Liver (tissue), 8 donors: ENCODE measurements at regions not wholly inside any gene's neighbourhood (a gene's known extent, or its start where the extent isn't known, plus 50 kb on each side); places are given as distances from the start of the nearest gene placed in this dataset.

Experiments used
- DNase-seq: peaks from one replicate; pipeline ENCODE4 v3.0.0-alpha.2; 2017; ENCODE audit warnings: low spot score
- H3K27ac ChIP-seq, 2 donors: one replicate each; pipeline ENCODE4 v1.7.0; 2013; ENCODE audit warnings: inconsistent platforms in 2 of 2, low read length in 2 of 2, control low read depth in 1 of 2, low read depth in 1 of 2, mild to moderate bottlenecking in 1 of 2
- H3K27me3 ChIP-seq, 4 donors: one replicate each; pipeline versions ENCODE4 v1.6.1 to v1.7.0; 2013; ENCODE audit warnings: low read length in 3 of 4, inconsistent platforms in 1 of 4, mild to moderate bottlenecking in 1 of 4, moderate library complexity in 1 of 4; ENCODE audit not compliant: control insufficient read depth in 4 of 4, insufficient read depth in 4 of 4
- H3K36me3 ChIP-seq, 4 donors: one replicate each; pipeline versions ENCODE4 v1.6.1 to v1.7.0; 2013; ENCODE audit warnings: low read length in 3 of 4, mild to moderate bottlenecking in 3 of 4, low read depth in 1 of 4, moderate library complexity in 1 of 4; ENCODE audit not compliant: control insufficient read depth in 4 of 4, insufficient read depth in 3 of 4
- H3K4me1 ChIP-seq, 4 donors: one replicate each; pipeline versions ENCODE4 v1.6.1 to v1.7.0; 2013; ENCODE audit warnings: low read length in 3 of 4, mild to moderate bottlenecking in 3 of 4, moderate library complexity in 1 of 4; ENCODE audit not compliant: control insufficient read depth in 4 of 4, insufficient read depth in 4 of 4
- H3K4me3 ChIP-seq, 3 donors: one replicate each; pipeline versions ENCODE4 v1.6.1 to v1.7.0; 2013; ENCODE audit warnings: low read length in 3 of 3, control low read depth in 1 of 3, low read depth in 1 of 3, mild to moderate bottlenecking in 1 of 3
- H3K9ac ChIP-seq, 2 donors: one replicate each; pipeline ENCODE4 v1.7.0; 2013; ENCODE audit warnings: low read length in 2 of 2, mild to moderate bottlenecking in 2 of 2, moderate library complexity in 2 of 2, control low read depth in 1 of 2, low read depth in 1 of 2
- H3K9me3 ChIP-seq, 4 donors: one replicate each; pipeline versions ENCODE4 v1.6.1 to v1.7.0; 2013; ENCODE audit warnings: low read length in 3 of 4; ENCODE audit not compliant: control insufficient read depth in 4 of 4
- CTCF ChIP-seq: fragments of 150-350 bp; IDR thresholded peaks from 2 replicates; pipeline ENCODE4 v1.5.1; 2017; ENCODE audit warnings: improper control_type of control experiment, low read depth, low read length; ENCODE audit not compliant: missing input control
- FOXA1 ChIP-seq: IDR thresholded peaks from 2 replicates; pipeline ENCODE4 v1.6.1; 2016; ENCODE audit warnings: antibody characterized with exemption
- GABPA ChIP-seq, 2 donors: IDR thresholded peaks in 1 of 2; conservative IDR thresholded peaks in 1 of 2; 2 replicates each; pipeline ENCODE4 v1.6.1; 2016; ENCODE audit warnings: antibody characterized with exemption in 2 of 2, mild to moderate bottlenecking in 1 of 2, moderate library complexity in 1 of 2
- HNF4G ChIP-seq: IDR thresholded peaks from 2 replicates; pipeline ENCODE4 v1.6.1; 2016; ENCODE audit warnings: antibody characterized with exemption
- JUND ChIP-seq, 2 donors: IDR thresholded peaks; 2 replicates each; pipeline ENCODE4 v1.6.1; 2016; ENCODE audit warnings: antibody characterized with exemption in 2 of 2
- NR2F2 ChIP-seq: IDR thresholded peaks from 2 replicates; pipeline ENCODE4 v1.6.1; 2016; ENCODE audit warnings: antibody characterized with exemption
- RAD21 ChIP-seq, 2 donors: IDR thresholded peaks; 2 replicates each; pipeline ENCODE4 v1.6.1; 2016; ENCODE audit warnings: antibody characterized with exemption in 2 of 2, mild to moderate bottlenecking in 2 of 2
- RXRA ChIP-seq, 2 donors: IDR thresholded peaks; 2 replicates each; pipeline ENCODE4 v1.6.1; 2017 to 2018; ENCODE audit warnings: antibody characterized with exemption in 2 of 2, mild to moderate bottlenecking in 1 of 2
- SP1 ChIP-seq: IDR thresholded peaks from 2 replicates; pipeline ENCODE4 v1.6.1; 2018; ENCODE audit warnings: antibody characterized with exemption, mild to moderate bottlenecking
- TAF1 ChIP-seq: conservative IDR thresholded peaks from 2 replicates; pipeline ENCODE4 v1.6.1; 2016; ENCODE audit warnings: antibody characterized with exemption, mild to moderate bottlenecking
- YY1 ChIP-seq: IDR thresholded peaks from 2 replicates; pipeline ENCODE4 v1.6.1; 2016; ENCODE audit warnings: antibody characterized with exemption, mild to moderate bottlenecking
- WGBS: extraction: QIAGEN DNeasy Blood & Tissue Kit; methylation state at CpG from one replicate; pipeline ENCODE4 v1.1.7; 2013; 5-methylcytosine and 5-hydroxymethylcytosine counted together
- TF ChIP-seq, protein P1 (sequence below): IDR thresholded peaks from 2 replicates; pipeline ENCODE4 v1.6.1; 2016; ENCODE audit warnings: antibody characterized with exemption, mild to moderate bottlenecking
- TF ChIP-seq, protein P2 (sequence below): IDR thresholded peaks from 2 replicates; pipeline ENCODE4 v1.6.1; 2016; ENCODE audit warnings: antibody characterized with exemption
- TF ChIP-seq, protein P3 (sequence below): IDR thresholded peaks from 2 replicates; pipeline ENCODE4 v1.6.1; 2016; ENCODE audit warnings: antibody characterized with exemption
- TF ChIP-seq, protein P4 (sequence below): IDR thresholded peaks from 2 replicates; pipeline ENCODE4 v1.6.1; 2016; ENCODE audit warnings: antibody characterized with exemption
- donor health status: healthy.
- donor health status: healthy.
- donor health status: healthy.
- donor health status: healthy.
- donor health status: healthy.

- H3K27ac ChIP-seq = no peak overlapping the region
- TF ChIP-seq TAF1 (no peak), NR2F2 (no peak)
- 81% methylated on average over 6 of the region's 6 CpGs for WGBS
- no peak overlapping the region for H3K4me3 ChIP-seq
- H3K9ac ChIP-seq = no peak overlapping the region
- H3K9me3 ChIP-seq = peaks cover 0 to 4% (median 0%) of the 10 kb centered on the region in 4 donors
- H3K4me1 ChIP-seq = no peaks in the 10 kb centered on the region
- no peaks in the 10 kb centered on the region for H3K27me3 ChIP-seq
- no peak for DNase-seq
- H3K36me3 ChIP-seq = no peaks in the 10 kb centered on the region
These were observed 101.1 kb upstream of the PLEKHG7 start for GRCh38 chr12:92601680-92602079.

DNA sequence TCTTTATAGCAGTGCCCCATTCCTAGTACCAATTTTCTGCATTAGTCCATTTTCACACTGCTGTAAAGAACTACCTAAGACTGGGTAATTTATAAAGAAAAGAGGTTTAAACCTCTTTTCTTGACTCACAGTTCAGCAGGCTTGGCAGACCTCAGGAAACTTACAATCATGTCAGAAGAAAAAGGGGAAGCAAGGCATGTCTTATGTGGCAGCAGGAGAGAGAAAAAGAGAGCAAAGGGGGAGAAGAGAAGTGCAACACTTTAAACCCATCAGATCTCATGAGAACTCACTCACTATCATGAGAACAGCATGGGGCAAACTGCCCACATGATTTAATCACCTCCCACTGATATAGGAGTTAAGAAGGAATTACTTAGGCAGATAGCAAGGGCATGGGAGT is 101.6 kb upstream of the PLEKHG7 start:
- peaks cover 0 to 4% (median 0%) of the 10 kb centered on the region in 4 donors for H3K9me3 ChIP-seq
- TF ChIP-seq, protein P1, sequence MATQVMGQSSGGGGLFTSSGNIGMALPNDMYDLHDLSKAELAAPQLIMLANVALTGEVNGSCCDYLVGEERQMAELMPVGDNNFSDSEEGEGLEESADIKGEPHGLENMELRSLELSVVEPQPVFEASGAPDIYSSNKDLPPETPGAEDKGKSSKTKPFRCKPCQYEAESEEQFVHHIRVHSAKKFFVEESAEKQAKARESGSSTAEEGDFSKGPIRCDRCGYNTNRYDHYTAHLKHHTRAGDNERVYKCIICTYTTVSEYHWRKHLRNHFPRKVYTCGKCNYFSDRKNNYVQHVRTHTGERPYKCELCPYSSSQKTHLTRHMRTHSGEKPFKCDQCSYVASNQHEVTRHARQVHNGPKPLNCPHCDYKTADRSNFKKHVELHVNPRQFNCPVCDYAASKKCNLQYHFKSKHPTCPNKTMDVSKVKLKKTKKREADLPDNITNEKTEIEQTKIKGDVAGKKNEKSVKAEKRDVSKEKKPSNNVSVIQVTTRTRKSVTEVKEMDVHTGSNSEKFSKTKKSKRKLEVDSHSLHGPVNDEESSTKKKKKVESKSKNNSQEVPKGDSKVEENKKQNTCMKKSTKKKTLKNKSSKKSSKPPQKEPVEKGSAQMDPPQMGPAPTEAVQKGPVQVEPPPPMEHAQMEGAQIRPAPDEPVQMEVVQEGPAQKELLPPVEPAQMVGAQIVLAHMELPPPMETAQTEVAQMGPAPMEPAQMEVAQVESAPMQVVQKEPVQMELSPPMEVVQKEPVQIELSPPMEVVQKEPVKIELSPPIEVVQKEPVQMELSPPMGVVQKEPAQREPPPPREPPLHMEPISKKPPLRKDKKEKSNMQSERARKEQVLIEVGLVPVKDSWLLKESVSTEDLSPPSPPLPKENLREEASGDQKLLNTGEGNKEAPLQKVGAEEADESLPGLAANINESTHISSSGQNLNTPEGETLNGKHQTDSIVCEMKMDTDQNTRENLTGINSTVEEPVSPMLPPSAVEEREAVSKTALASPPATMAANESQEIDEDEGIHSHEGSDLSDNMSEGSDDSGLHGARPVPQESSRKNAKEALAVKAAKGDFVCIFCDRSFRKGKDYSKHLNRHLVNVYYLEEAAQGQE = no peak
- TF ChIP-seq SP1 (no peak), CTCF (no peak), RAD21 (IDR thresholded peaks at IDR 0.05) (no peak), RXRA (IDR thresholded peaks at IDR 0.05) (no peak), TAF1 (no peak), YY1 (no peak), NR2F2 (no peak), JUND (IDR thresholded peaks at IDR 0.05) (no peak), GABPA (IDR thresholded peaks at IDR 0.05 in 1 of 2, conservative IDR thresholded peaks at IDR 0.05 in 1 of 2) (no peak)
- TF ChIP-seq, protein P2, sequence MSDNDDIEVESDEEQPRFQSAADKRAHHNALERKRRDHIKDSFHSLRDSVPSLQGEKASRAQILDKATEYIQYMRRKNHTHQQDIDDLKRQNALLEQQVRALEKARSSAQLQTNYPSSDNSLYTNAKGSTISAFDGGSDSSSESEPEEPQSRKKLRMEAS = no peak

GRCh38 chr12:92600052-92600451 is 102.7 kb upstream of the PLEKHG7 start:
- Histone ChIP-seq H3K4me3 (no peak overlapping the region), H3K27me3 (no peaks in the 10 kb centered on the region), H3K27ac (no peak overlapping the region), H3K4me1 (no peaks in the 10 kb centered on the region), H3K36me3 (no peaks in the 10 kb centered on the region), H3K9ac (no peak overlapping the region), H3K9me3 (peaks cover 0 to 4% (median 0%) of the 10 kb centered on the region in 4 donors)
- DNase-seq = no peak
- 100% methylated on average over 1 of the region's 1 CpG for WGBS
- TF ChIP-seq RAD21 (IDR thresholded peaks at IDR 0.05) = no peak
- TF ChIP-seq, protein P1 = no peak
- TF ChIP-seq, protein P3, sequence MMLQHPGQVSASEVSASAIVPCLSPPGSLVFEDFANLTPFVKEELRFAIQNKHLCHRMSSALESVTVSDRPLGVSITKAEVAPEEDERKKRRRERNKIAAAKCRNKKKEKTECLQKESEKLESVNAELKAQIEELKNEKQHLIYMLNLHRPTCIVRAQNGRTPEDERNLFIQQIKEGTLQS = no peak
- TF ChIP-seq, protein P4, sequence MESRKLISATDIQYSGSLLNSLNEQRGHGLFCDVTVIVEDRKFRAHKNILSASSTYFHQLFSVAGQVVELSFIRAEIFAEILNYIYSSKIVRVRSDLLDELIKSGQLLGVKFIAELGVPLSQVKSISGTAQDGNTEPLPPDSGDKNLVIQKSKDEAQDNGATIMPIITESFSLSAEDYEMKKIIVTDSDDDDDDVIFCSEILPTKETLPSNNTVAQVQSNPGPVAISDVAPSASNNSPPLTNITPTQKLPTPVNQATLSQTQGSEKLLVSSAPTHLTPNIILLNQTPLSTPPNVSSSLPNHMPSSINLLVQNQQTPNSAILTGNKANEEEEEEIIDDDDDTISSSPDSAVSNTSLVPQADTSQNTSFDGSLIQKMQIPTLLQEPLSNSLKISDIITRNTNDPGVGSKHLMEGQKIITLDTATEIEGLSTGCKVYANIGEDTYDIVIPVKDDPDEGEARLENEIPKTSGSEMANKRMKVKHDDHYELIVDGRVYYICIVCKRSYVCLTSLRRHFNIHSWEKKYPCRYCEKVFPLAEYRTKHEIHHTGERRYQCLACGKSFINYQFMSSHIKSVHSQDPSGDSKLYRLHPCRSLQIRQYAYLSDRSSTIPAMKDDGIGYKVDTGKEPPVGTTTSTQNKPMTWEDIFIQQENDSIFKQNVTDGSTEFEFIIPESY = no peak
- TF ChIP-seq FOXA1 = no peak
- TF ChIP-seq HNF4G = no peak

More for the DNA sequence above, 101.6 kb upstream of the PLEKHG7 start:
- H3K9ac ChIP-seq = no peak overlapping the region
- no peak overlapping the region for H3K27ac ChIP-seq
- no peaks in the 10 kb centered on the region for H3K36me3 ChIP-seq
- no peak for DNase-seq
- H3K4me1 ChIP-seq = no peaks in the 10 kb centered on the region
- H3K4me3 ChIP-seq = no peak overlapping the region
- no peaks in the 10 kb centered on the region for H3K27me3 ChIP-seq
